ENCODE measurements at regions not wholly inside any gene's neighbourhood (a gene's known extent, or its start where the extent isn't known, plus 50 kb on each side); places are given as distances from the start of the nearest gene placed in this dataset.

- TF ChIP-seq POLR2A (IDR thresholded peaks at IDR 0.05) (no peak), EP300 (IDR thresholded peaks at IDR 0.05; ENCODE audit: low read depth) (no peak)
- TF ChIP-seq, protein P1, sequence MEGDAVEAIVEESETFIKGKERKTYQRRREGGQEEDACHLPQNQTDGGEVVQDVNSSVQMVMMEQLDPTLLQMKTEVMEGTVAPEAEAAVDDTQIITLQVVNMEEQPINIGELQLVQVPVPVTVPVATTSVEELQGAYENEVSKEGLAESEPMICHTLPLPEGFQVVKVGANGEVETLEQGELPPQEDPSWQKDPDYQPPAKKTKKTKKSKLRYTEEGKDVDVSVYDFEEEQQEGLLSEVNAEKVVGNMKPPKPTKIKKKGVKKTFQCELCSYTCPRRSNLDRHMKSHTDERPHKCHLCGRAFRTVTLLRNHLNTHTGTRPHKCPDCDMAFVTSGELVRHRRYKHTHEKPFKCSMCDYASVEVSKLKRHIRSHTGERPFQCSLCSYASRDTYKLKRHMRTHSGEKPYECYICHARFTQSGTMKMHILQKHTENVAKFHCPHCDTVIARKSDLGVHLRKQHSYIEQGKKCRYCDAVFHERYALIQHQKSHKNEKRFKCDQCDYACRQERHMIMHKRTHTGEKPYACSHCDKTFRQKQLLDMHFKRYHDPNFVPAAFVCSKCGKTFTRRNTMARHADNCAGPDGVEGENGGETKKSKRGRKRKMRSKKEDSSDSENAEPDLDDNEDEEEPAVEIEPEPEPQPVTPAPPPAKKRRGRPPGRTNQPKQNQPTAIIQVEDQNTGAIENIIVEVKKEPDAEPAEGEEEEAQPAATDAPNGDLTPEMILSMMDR (IDR thresholded peaks at IDR 0.05), result no peak
Observed at GRCh38 chr2:52501715-52502475, 1265.7 kb upstream of the CHAC2 start.

Data from transverse colon (tissue), 3 donors.